HG03354 (cell line): ENCODE measurements at regions not wholly inside any gene's neighbourhood (a gene's known extent, or its start where the extent isn't known, plus 50 kb on each side); places are given as distances from the start of the nearest gene placed in this dataset.

Experiments
- ATAC-seq: cut with Tn5 transposase; IDR thresholded peaks from one replicate; pipeline ENCODE4 v1.9.1; 2021; ENCODE audit warnings: mild to moderate bottlenecking; ENCODE audit not compliant: unreplicated experiment, poor library complexity, severe bottlenecking

- no peak for ATAC-seq
Measured at GRCh38 chr3:180478695-180479094, 123.3 kb upstream of the TTC14 start.

DNA sequence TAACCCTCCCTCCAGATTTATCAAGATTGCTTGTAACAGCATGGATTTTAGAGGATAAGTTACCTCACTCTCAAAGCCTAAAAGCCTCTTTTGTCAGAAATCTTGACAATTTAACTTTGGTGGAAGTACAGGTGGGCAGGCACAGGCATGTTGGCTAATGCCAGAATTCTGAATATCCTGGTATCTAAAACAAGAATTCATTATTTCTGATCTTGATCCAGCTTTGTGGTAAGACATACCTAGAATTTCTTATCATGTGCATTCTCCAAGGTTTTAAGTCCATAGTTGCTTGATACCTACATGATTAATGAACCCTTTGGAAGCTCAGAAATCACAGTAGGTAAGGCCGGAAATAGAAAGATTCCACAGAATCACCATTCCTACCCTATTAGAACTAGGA is 109.9 kb upstream of the TTC14 start:
- no peak for ATAC-seq

DNA sequence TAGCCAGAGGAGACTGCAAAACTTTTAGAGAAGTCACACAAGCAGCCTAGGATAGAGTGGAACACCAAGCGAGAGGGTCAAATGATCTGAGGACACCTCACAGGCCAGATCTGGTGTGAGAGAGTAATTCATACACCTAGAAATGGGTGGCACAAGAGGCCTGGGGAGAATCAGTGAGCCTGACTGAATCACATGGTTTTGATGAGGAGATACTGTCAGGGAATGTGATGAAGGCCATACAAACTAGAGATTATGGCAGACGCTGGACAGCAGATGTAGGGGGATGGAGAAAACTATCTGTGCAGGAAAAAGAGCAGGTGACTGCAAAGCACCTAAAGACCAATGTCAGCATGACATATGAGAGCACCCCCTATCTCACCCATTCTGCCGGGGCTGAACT is 105.0 kb upstream of the TTC14 start:
- no peak for ATAC-seq

- ATAC-seq = no peak
Measured at GRCh38 chr3:180516368-180516767, 85.6 kb upstream of the TTC14 start.

DNA sequence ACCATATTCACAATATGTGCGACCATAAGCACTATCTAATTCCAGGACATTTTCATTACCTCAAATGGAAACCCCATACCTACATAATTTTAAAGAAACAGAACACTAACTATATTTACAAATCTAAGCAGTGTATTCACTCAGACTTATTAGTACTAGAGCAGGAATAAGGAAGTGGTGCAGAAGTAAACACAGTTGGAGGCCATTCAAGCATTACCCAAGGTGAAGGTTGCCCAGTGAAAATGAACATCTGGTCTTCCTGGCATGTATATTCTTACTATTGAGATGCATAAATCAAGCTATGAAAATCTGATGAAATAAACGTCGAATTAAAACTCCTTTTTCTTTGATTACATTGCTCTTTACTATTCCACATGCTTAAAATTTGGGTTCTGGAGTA is 78.9 kb upstream of the TTC14 start:
- no peak for ATAC-seq

DNA sequence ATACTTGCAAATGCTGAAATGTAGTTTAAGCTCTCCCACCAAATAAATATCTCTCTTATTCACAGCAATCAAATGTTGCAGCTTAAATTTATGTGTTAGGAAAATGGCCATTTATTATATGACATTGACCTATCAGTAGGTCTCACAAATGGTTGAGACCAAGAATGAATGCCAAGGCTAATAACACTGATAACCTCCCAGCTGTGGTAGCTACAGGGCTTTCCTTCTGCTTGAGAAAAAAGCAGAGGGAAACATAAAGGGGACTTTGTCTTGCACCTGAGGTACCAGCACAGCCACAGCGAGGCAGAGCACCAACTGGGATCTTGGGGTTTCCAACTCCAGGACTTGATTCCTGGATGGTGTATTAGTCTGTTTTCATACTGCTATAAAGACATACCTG is 73.1 kb upstream of the TTC14 start:
- no peak for ATAC-seq

GRCh38 chr3:180529778-180530177 is 72.2 kb upstream of the TTC14 start:
- no peak for ATAC-seq

- no peak for ATAC-seq
Measured at GRCh38 chr3:180530276-180530675, 71.7 kb upstream of the TTC14 start.

DNA sequence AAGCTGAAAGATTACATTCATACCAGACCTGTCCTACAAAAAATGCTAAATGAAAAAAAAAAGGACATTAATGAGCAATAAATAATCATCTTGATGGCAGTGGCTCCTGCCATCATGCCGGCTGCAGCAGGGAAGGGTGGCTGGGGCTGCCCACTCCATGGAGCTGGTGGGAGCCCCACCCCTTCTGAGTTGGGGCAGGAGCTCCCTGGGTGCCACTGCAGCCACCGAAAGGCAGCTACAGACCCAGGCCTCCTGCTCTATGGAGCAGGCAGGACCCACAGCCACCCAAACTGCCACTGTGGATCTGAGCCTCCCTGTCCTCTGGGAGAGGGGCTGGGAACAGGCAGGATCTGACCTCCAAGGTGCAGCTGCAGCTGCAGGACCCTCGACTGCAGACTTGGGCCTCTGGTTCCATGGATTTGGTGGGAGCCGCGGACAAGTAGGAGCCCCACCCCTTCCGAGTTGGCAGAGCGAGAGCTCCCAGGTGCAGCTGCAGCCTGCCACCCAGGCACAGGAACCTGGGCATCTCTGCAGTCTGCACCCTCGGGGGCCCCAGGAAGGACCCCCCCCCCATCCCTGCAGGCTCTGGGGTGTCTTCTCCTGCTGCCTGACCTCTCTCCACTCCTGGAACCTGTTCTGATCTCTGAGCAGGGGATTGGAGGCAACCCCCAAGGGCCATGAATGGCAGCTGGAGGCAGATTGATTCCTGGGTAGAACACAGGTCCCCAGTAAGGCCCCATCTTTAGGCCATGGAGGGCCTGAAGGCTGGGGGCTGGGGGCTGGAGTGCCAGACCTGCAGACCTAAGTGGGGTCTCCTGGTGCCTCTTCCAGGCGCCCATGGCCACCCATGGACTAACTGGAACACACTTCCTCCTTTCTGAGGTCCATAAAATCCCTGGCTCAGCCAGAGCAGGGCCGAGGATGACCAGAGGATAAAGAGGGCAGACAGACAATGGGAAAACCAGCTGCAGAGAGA is 70.4 kb upstream of the TTC14 start:
- no peak for ATAC-seq

DNA sequence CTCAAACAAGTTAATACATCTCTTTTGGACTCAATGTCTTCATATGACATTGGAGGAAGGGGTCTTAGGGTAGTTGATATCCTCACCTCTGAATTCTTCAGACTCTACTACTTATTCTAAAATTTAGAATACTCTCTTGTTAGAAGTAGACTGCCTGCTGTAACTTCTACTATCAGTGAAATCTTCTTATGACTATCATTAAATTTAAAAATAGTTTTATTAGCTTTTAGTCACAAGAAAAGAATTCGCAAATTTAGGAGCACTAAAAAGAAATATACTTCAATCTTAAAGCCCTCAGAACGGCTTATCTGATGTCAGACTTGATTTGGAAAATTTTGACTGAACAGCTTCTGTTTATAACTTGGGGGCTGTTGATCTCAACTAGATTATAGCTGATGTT is 67.1 kb upstream of the TTC14 start:
- no peak for ATAC-seq

- no peak for ATAC-seq
Measured at GRCh38 chr3:180538493-180538892, 63.5 kb upstream of the TTC14 start.

- no peak for ATAC-seq
Measured at GRCh38 chr3:180543877-180544276, 58.1 kb upstream of the TTC14 start.

DNA sequence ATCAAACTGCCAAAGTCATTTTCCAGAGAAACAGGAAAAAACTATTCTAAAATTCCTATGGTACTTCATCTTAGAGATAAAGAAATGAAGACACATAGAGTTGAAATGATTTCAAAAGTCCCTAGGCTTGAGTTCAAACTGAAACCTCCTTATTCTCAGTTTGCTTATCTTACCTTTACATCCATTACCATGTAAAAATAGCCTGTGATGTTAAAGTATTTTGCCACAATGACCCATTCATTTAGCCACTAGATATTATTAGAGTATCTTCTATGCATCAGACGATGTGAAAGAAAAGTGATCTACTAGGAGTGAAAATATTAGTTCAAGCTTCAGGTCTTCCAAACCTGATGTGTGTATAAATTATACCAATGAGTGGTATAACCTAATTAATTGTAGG is 55.1 kb upstream of the TTC14 start:
- no peak for ATAC-seq

GRCh38 chr3:180548050-180548449 is 53.9 kb upstream of the TTC14 start:
- no peak for ATAC-seq
